Large intestine (tissue), 3 donors: ENCODE measurements at regions not wholly inside any gene's neighbourhood (a gene's known extent, or its start where the extent isn't known, plus 50 kb on each side); places are given as distances from the start of the nearest gene placed in this dataset.

ENCODE experiments used
- DNase-seq, 2 donors: peaks; one replicate each; pipeline versions ENCODE4 v3.0.0 to v3.0.0-alpha.2; 2013
- H3K27ac ChIP-seq: one replicate; pipeline ENCODE4 v1.5.1; 2013; ENCODE audit warnings: low read length
- H3K27me3 ChIP-seq: 2 replicates; pipeline ENCODE4 v1.6.1; 2013; ENCODE audit warnings: low read length; ENCODE audit not compliant: control insufficient read depth, insufficient read depth
- H3K36me3 ChIP-seq: 2 replicates; pipeline ENCODE4 v1.6.1; 2013; ENCODE audit warnings: low read length; ENCODE audit not compliant: control insufficient read depth, insufficient read depth
- H3K4me1 ChIP-seq: one replicate; pipeline ENCODE4 v1.6.1; 2013; ENCODE audit warnings: low read length; ENCODE audit not compliant: control insufficient read depth, insufficient read depth
- H3K4me3 ChIP-seq: one replicate; pipeline ENCODE4 v1.5.1; 2013; ENCODE audit warnings: low read length
- H3K9me3 ChIP-seq: one replicate; pipeline ENCODE4 v1.6.1; 2013; ENCODE audit warnings: mild to moderate bottlenecking, low read depth, low read length, moderate library complexity; ENCODE audit not compliant: control insufficient read depth
- WGBS: methylation state at CpG from one replicate; pipeline ENCODE4 v1.1.5; 2013; ENCODE audit warnings: low lambda C conversion rate; ENCODE audit not compliant: insufficient coverage; 5-methylcytosine and 5-hydroxymethylcytosine counted together

DNA sequence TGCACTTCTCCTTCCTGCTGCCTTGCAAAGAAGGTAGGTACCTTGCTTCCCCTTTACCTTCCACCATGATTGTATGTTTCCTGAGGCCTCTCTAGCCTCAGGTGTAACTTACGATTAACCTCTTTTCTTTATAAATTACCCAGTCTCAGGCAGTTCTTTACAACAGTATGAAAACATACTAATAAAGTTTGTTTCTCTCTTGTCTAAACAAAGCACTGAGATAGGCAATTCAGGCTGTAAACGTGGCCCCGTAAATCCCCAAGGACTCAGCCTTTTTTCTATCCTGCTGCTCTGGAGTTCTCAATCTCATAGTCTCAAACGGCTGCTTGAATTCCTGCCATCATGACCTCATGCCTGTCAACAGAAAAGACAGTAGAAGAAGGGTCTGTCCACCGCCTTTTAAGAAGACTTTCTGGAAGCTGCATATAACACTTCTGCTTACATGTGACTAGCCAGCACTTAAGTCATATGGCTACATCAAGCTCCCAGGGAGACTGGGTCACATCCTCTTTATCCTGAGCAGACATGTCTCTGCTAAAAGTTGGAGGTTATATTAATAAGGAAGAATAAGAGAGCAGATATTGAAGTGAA is 257.8 kb downstream of the EBLN2 start:
- no peak overlapping the region for H3K4me3 ChIP-seq
- 83% methylated on average over 1 of the region's 5 CpGs for WGBS
- no peaks in the 10 kb centered on the region for H3K9me3 ChIP-seq
- H3K27ac ChIP-seq, result no peak overlapping the region
- H3K27me3 ChIP-seq, result no peaks in the 10 kb centered on the region
- no peaks in the 10 kb centered on the region for H3K4me1 ChIP-seq
- no peaks in the 10 kb centered on the region for H3K36me3 ChIP-seq
- DNase-seq, result peak in 1 of 2 donors; percentile 9

DNA sequence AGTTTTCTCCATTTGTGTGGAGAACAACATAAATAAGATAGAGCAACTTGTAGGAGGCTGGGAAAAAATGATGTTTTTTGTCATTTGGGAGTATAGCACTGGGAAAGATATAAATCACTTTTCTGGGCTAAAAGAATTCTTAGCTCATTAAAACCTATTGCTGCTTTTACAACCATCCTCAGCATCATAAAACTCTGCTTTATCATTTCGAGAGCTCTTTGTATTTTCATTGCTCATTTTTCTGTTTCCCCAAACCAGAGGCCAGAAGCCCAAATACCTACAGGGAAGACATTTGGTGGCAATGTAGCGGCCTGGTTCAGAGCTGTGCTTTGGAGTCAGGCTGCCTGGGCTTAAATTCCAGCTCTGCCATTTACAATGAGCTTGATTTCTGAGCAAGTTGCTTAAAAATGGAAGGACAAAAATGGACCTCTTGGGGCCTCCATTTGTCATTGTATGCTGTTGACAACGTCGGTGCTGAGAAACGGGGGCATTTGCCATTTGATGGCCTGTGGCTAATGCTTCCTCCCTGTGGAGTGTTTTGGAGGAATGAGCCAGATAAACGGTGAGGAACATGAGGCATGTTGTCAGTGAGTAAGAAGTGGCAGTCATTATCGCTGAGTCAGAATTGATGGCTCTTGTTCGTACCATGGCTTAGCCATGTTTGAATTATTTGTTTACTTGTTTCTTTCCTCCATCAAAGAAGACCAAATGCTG is 260.0 kb downstream of the EBLN2 start:
- no peaks in the 10 kb centered on the region for H3K9me3 ChIP-seq
- H3K4me1 ChIP-seq, result no peaks in the 10 kb centered on the region
- WGBS, result 87% methylated on average over 3 of the region's 8 CpGs
- H3K36me3 ChIP-seq, result no peaks in the 10 kb centered on the region
- no peaks in the 10 kb centered on the region for H3K27me3 ChIP-seq
- DNase-seq, result no peak
- no peak overlapping the region for H3K4me3 ChIP-seq
- H3K27ac ChIP-seq, result no peak overlapping the region

DNA sequence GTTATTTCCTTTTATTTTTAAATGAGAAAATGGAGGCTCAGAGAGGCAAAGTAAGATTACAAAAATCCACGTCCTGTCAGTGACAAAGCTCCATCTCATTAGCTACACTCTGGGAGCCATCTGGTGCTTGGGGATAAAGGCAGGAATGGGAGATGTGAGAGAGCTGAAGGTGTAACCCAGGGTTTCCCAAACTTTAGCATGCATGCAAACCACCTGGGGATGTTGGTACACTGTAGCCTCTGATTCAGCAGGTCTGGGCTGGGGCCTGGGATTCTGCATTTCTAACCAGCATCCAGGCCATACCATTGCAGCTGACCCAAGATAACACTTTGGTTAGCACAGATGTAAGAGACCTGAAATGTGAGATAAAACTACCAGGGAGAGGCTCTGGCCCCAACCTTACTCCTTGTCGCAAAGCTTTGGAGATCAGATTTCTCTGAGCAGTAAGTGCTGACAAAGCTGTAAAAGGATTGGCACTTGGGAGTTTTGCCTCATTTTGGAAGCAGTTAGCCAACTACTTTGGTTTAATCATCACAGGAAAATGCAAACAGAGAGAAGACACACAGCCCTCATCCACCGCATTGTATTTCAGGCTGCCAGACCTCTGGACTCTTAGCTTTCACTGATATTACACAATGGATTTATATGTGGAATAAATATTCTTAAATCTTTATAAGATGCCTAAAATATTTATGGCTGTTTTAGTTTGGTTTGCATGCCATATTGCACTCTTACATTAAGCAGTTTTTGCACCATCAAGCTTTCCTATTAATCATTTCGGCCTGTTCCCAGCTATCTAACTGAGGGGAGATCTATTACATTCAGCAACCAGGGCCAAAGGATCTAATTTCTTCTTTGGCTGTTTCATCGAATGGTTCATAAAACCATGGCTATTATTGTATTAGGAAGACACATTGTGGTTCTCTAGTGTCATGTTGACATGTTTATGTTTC is 263.0 kb downstream of the EBLN2 start:
- Histone ChIP-seq H3K27ac (no peak overlapping the region), H3K9me3 (no peaks in the 10 kb centered on the region), H3K36me3 (no peaks in the 10 kb centered on the region), H3K4me1 (no peaks in the 10 kb centered on the region), H3K27me3 (no peaks in the 10 kb centered on the region), H3K4me3 (no peak overlapping the region)
- 40% methylated on average over 1 of the region's 5 CpGs for WGBS
- DNase-seq, result peak in 1 of 2 donors; percentile 15

GRCh38 chr3:73326396-73326795 is 264.9 kb downstream of the EBLN2 start:
- H3K27me3 ChIP-seq, result no peaks in the 10 kb centered on the region
- no peaks in the 10 kb centered on the region for H3K4me1 ChIP-seq
- no peaks in the 10 kb centered on the region for H3K9me3 ChIP-seq
- DNase-seq, result no peak
- no peak overlapping the region for H3K4me3 ChIP-seq
- no peaks in the 10 kb centered on the region for H3K36me3 ChIP-seq
- 60% methylated on average over 1 of the region's 3 CpGs for WGBS
- H3K27ac ChIP-seq, result no peak overlapping the region

GRCh38 chr3:73327052-73327451 is 265.6 kb downstream of the EBLN2 start:
- no peaks in the 10 kb centered on the region for H3K4me1 ChIP-seq
- no CpG with 5 or more reads among the region's 3 CpGs for WGBS
- H3K36me3 ChIP-seq, result no peaks in the 10 kb centered on the region
- no peaks in the 10 kb centered on the region for H3K9me3 ChIP-seq
- H3K27me3 ChIP-seq, result no peaks in the 10 kb centered on the region
- no peak overlapping the region for H3K4me3 ChIP-seq
- no peak overlapping the region for H3K27ac ChIP-seq
- DNase-seq, result no peak
